Amniotic stem cell (primary cell): ENCODE measurements at regions not wholly inside any gene's neighbourhood (a gene's known extent, or its start where the extent isn't known, plus 50 kb on each side); places are given as distances from the start of the nearest gene placed in this dataset.

Source experiments
- DNase-seq: peaks from one replicate; lab custom pipeline; 2025; lab: John Stamatoyannopoulos, UW

DNA sequence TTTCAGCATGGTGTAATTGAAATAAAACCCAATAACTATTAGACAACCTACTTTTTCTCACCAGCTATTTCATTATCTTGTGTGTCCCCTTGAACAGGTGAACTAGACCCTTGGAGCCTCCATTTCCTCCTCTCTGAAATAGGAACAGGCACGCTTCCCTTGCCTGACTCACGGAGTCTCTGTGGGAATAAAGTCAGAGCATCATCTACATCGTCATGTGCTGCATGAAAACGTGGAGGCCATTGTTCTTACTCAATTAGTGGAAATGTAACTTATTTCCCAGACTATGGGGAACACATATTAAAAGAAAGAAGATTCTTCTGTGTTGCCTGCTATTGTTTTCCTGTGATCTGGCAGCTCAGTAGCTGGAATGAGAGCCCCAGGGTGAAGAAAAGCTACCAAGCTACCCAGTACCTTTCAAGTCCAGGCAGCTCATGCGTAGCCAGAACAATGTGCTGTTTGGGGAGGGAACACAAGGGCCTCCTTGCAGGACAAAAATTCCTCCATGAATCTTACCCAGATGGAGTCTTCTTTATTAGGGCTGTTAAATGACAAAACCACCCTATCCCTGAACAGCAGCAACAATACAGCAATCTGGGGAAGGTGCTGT lies 59.8 kb downstream of the SOX11 start:
- no peak for DNase-seq

GRCh38 chr2:5756272-5756671 lies 64.1 kb downstream of the SOX11 start:
- no peak for DNase-seq

GRCh38 chr2:5758346-5758745 lies 66.2 kb downstream of the SOX11 start:
- DNase-seq: no peak

DNA sequence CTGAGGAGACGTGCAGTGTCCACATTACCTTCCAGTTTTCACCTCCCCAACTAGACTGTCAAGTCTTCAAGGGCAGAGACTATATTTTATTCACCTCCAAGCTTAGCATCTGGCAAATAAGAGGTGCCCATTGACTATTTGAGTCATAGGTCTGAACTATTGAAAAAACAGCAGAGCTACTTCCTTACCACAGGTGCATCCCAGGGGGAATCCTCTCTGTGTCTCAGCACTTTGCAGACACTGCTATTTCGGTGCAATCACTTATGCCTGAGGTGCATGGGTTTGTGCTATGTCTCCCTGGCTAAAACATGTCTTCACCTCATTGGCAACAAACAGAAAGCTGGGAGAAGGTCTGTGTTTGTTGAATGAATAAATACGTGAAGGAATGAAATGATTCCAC lies 67.8 kb downstream of the SOX11 start:
- DNase-seq: no peak

DNA sequence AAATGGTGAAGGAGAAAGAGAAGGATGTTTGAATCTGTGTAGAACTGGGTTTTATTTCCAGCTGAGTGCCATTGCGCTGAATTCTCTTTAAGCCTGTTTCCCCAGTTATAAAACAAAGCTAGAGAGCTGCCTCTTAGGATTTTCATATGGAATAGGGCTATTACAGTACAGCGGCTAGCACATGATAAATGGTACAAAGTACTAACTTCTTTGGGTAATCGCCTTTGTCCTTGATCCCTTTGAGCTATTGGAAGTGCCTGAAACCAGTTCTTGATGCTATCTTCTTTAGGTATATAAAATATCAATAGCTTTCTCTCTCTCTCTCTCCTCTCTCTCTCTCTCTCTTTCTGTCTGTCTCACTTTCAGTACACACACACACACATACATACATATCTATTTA lies 71.3 kb downstream of the SOX11 start:
- DNase-seq: no peak

GRCh38 chr2:5764041-5764440 lies 71.9 kb downstream of the SOX11 start:
- DNase-seq: no peak

DNA sequence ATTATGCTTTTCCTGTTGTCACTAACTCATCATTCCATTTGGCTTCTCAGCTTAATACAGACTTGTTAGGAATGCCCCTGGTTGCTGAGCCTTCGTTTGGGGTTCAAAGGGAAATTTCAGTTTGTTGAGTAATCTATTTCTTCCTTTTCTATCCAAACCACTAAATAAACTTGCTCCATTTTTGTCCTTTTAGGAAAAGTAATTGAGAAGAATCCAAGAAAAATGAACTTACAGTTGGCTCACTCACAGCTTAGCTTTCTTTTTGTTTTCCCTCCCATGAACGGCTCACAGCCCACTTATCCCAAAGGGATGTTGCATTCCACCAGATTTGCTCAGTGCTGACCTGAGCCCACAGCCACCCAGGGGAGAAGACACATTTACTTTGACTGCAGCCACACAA lies 73.9 kb downstream of the SOX11 start:
- DNase-seq: peak; percentile 4

- DNase-seq: no peak
Observed at GRCh38 chr2:5766561-5766960, 74.4 kb downstream of the SOX11 start.

- peak; percentile 6 for DNase-seq
Observed at GRCh38 chr2:5777131-5777535, 84.9 kb downstream of the SOX11 start.

DNA sequence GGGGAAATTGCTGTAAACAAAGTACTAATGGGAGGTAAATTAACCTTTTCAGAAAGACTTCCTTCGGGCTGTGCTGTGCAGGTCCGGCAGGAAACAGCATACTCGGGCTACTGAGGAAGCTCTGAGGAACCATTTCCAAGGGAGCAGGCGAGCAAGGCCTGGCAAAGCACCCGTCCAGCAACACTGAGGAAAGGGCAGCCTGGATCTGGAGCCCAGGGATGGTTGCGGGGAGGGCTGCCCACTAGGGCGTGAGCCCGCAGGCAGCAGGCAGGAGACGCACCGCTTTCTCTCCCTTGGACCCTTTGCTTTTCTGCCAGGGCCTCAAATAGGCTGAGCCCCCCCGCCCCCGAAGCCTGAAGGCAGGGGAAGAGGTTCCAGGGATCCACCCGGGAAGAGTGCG lies 89.5 kb downstream of the SOX11 start:
- no peak for DNase-seq

DNA sequence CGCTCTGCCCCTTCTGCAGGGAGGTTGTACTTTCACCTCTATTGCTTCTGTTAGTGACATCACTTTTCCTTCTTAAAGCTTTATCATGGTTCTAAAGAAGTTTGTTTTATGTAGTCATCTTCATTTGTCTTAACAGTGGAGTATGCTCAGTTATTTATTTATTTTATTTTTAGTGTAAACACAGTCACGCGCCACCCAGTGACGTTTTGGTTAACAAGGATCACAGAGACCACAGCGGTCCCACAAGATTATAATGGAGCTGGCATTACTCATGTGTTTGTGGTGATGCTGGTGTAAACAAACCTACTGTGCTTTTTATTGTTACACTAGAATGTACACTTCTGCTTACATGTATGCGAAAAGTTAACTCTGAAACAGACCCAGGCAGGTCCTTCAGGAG lies 89.9 kb downstream of the SOX11 start:
- no peak for DNase-seq

GRCh38 chr2:5788447-5788846 lies 96.3 kb downstream of the SOX11 start:
- no peak for DNase-seq

- no peak for DNase-seq
Observed at GRCh38 chr2:5791371-5791770, 99.2 kb downstream of the SOX11 start.

DNA sequence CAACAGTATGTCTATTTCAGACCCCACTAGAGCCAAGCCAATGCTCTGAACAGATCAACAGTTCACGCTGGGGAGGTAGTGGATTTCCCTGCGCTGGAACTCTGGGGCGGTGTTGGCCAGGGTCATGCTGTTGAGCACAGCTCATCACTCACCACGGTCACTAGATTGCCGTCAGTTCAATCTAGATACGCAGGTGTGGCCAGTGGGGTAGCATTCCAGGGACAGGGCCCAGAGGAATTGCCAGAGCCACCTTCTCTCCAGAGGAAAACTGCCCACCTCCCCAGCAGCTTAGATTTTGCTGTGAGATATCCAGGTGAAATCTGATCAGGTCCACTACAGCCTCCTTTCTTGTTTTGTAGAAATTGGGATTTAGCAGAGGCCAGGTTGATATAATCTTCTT lies 101.8 kb downstream of the SOX11 start:
- DNase-seq: no peak

- peak; percentile 43 for DNase-seq
Observed at GRCh38 chr2:5798084-5798483, 105.9 kb downstream of the SOX11 start.

- DNase-seq: no peak
Observed at GRCh38 chr2:5799348-5799747, 107.2 kb downstream of the SOX11 start.

DNA sequence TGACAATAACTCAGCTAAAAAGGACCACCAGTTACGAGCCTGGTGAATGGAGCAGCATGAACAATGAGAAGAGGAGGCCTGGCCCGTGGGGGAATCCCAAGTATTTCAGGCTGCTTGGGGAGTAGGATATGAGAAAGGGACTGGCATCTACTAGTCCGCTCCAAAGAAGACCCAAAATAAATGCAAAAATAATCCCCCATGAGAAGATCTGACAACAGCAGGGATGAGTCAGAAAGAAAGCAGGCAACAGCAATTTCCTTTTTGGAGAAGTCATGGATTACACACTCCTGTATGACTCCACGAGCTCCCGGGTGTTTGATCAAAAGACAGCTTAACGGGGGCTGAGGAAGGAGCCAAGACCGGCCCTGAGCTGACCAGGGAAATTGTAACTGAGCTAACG lies 111.4 kb downstream of the SOX11 start:
- peak; percentile 27 for DNase-seq

- DNase-seq: no peak
Observed at GRCh38 chr2:5818961-5819600, 126.9 kb downstream of the SOX11 start.

DNA sequence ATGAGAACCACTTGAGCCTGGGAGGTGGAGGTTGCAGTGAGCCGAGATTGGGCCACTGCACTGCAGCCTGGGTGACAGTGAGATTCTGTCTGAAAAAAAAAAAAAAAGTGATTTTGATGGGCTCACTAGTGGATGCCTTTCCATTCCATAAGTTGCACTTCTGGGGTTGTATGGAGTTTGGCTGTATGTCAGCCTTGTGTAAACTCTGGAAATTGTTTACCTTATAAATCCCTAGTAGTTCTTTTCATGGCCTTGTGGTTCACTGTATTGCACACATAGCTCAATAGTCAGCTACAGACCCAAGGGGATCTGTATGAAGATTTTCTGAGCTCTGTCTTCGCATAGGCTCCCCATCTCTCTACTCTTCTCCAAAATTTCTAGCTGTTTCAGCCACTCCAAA lies 131.9 kb downstream of the SOX11 start:
- DNase-seq: no peak

DNA sequence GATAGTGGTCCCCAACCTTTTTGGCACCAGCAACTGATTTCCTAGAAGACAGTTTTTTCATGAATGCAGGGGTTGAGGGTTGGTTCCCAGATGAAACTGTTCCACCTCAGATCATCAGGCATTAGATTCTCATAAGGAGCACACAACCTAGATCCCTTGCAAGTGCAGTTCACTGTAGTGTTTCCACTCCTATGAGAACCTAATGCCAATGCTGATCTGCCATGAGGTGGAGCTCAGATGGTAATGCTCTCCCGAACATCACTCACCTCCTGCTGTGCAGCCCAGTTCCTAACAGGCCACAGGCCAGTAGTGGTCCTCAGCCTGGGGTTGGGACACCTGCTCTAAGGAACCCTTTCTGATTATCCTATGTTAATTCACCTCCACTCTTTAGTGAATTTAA lies 133.5 kb downstream of the SOX11 start:
- no peak for DNase-seq

GRCh38 chr2:5826979-5827655 lies 134.9 kb downstream of the SOX11 start:
- no peak for DNase-seq

- DNase-seq: no peak
Observed at GRCh38 chr2:5834501-5834900, 142.3 kb downstream of the SOX11 start.

- no peak for DNase-seq
Observed at GRCh38 chr2:5839550-5839949, 147.4 kb downstream of the SOX11 start.

DNA sequence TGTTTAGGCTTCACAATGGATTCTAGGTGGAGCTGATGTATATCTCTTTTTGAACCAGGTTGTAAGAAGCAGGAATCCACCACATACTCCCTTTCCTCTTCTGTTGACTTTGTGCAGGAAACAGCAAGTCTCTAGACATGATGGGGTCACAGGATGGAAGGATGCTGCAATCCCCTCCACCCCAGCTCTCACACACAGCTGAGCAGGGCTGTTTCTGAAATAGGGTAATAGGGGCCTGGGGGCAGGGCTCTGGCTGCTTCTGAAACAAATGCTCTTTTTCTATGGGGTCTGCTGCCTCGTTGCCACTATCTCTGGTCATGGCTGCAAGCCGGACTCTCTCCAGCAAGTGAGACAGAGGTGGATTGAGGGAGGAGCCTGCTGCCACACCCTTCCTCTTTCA lies 148.9 kb downstream of the SOX11 start:
- DNase-seq: no peak
